H9 (cell line): ENCODE measurements at regions not wholly inside any gene's neighbourhood (a gene's known extent, or its start where the extent isn't known, plus 50 kb on each side); places are given as distances from the start of the nearest gene placed in this dataset.

ENCODE experiments used
- DNase-seq: peaks from one replicate; pipeline ENCODE4 v3.0.0-alpha.2; 2017
- H2AFZ ChIP-seq: one replicate; pipeline ENCODE4 v1.6.1; 2013; ENCODE audit warnings: mild to moderate bottlenecking, low read length, control low read depth, moderate library complexity
- H2AK5ac ChIP-seq: 2 replicates; pipeline ENCODE4 v1.6.1; 2013; ENCODE audit warnings: low read length, control low read depth, mixed read lengths; ENCODE audit not compliant: insufficient read length
- H2BK120ac ChIP-seq: one replicate; pipeline ENCODE4 v1.6.1; 2013; ENCODE audit warnings: low read depth, mild to moderate bottlenecking, low read length, control low read depth, inconsistent platforms; ENCODE audit not compliant: poor library complexity, severe bottlenecking
- H2BK12ac ChIP-seq: 2 replicates; pipeline ENCODE4 v1.6.1; 2013; ENCODE audit warnings: low read length, control low read depth, mixed read lengths, low read depth; ENCODE audit not compliant: insufficient read length
- H2BK15ac ChIP-seq: 2 replicates; pipeline ENCODE4 v1.6.1; 2013; ENCODE audit warnings: low read depth, low read length, control low read depth
- H2BK20ac ChIP-seq: one replicate; pipeline ENCODE4 v1.6.1; 2013; ENCODE audit warnings: low read depth, mild to moderate bottlenecking, low read length, control low read depth, inconsistent platforms; ENCODE audit not compliant: poor library complexity, severe bottlenecking
- H2BK5ac ChIP-seq: 2 replicates; pipeline ENCODE4 v1.6.1; 2013; ENCODE audit warnings: low read length, control low read depth, mixed read lengths; ENCODE audit not compliant: insufficient read length
- H3K14ac ChIP-seq: 2 replicates; pipeline ENCODE4 v1.6.1; 2013; ENCODE audit warnings: low read length, control low read depth; ENCODE audit not compliant: insufficient read depth
- H3K18ac ChIP-seq: 2 replicates; pipeline ENCODE4 v1.6.1; 2013; ENCODE audit warnings: low read depth, mild to moderate bottlenecking, mixed read lengths, low read length, control low read depth; ENCODE audit not compliant: insufficient read length
- H3K23ac ChIP-seq: 2 replicates; pipeline ENCODE4 v1.6.1; 2013; ENCODE audit warnings: low read length, control low read depth, mixed read lengths, low read depth; ENCODE audit not compliant: insufficient read length
- H3K23me2 ChIP-seq: 2 replicates; pipeline ENCODE4 v1.6.1; 2013; ENCODE audit warnings: low read depth, mild to moderate bottlenecking, mixed read lengths, low read length, control low read depth; ENCODE audit not compliant: insufficient read length, poor library complexity, severe bottlenecking
- H3K27ac ChIP-seq: 2 replicates; pipeline ENCODE4 v1.5.1; 2013; ENCODE audit warnings: low read length, control low read depth, mixed read lengths, low read depth; ENCODE audit not compliant: insufficient read length
- H3K27me3 ChIP-seq: 2 replicates; pipeline ENCODE4 v1.6.1; 2013; ENCODE audit warnings: low read length, control low read depth, inconsistent platforms; ENCODE audit not compliant: insufficient read depth
- H3K4ac ChIP-seq: 2 replicates; pipeline ENCODE4 v1.6.1; 2013; ENCODE audit warnings: low read depth, mild to moderate bottlenecking, control low read depth, inconsistent platforms, low read length, moderate library complexity
- H3K4me1 ChIP-seq: 2 replicates; pipeline ENCODE4 v1.6.1; 2013; ENCODE audit warnings: low read length, control low read depth, inconsistent platforms; ENCODE audit not compliant: insufficient read depth
- H3K4me2 ChIP-seq: 2 replicates; pipeline ENCODE4 v1.6.1; 2013; ENCODE audit warnings: low read length, control low read depth, mixed read lengths; ENCODE audit not compliant: insufficient read length, insufficient read depth
- H3K56ac ChIP-seq: 2 replicates; pipeline ENCODE4 v1.6.1; 2013; ENCODE audit warnings: low read depth, mild to moderate bottlenecking, mixed read lengths, low read length, control low read depth; ENCODE audit not compliant: insufficient read length
- H3K79me1 ChIP-seq: 2 replicates; pipeline ENCODE4 v1.6.1; 2013; ENCODE audit warnings: low read depth, mild to moderate bottlenecking, moderate library complexity, low read length, control low read depth, inconsistent platforms; ENCODE audit not compliant: insufficient read depth, poor library complexity, severe bottlenecking
- H3K79me2 ChIP-seq: 2 replicates; pipeline ENCODE4 v1.6.1; 2013; ENCODE audit warnings: low read length, control low read depth, inconsistent platforms; ENCODE audit not compliant: insufficient read depth
- H3K9ac ChIP-seq: 2 replicates; pipeline ENCODE4 v1.6.1; 2013; ENCODE audit warnings: low read length, control low read depth, mixed read lengths; ENCODE audit not compliant: insufficient read length; ENCODE audit errors: extremely low read depth
- H3K9me3 ChIP-seq: one replicate; pipeline ENCODE4 v1.6.1; 2013; ENCODE audit warnings: low read depth, low read length, inconsistent platforms; ENCODE audit not compliant: control insufficient read depth
- H3T11ph ChIP-seq: one replicate; pipeline ENCODE4 v1.6.1; 2013; ENCODE audit warnings: mild to moderate bottlenecking, low read length, control low read depth, inconsistent platforms
- H4K20me1 ChIP-seq: one replicate; pipeline ENCODE4 v1.6.1; 2013; ENCODE audit not compliant: control insufficient read depth, insufficient read length, insufficient read depth
- H4K5ac ChIP-seq: 2 replicates; pipeline ENCODE4 v1.6.1; 2013; ENCODE audit warnings: low read depth, mild to moderate bottlenecking, mixed read lengths, low read length, control low read depth; ENCODE audit not compliant: insufficient read length
- H4K8ac ChIP-seq: replicated peaks from 2 replicates; pipeline ENCODE4 v1.6.1; 2013; ENCODE audit warnings: low read length, control low read depth, mixed read lengths, low read depth; ENCODE audit not compliant: insufficient read length
- H4K91ac ChIP-seq: 2 replicates; pipeline ENCODE4 v1.6.1; 2013; ENCODE audit warnings: low read depth, mild to moderate bottlenecking, moderate library complexity, mixed read lengths, low read length, control low read depth; ENCODE audit not compliant: insufficient read length
- H3K27ac Mint-ChIP-seq, 3 experiments: 2 replicates in 2 of 3; 3 replicates in 1 of 3; pipeline ENCODE4 v1.8.0; 2020 to 2021; ENCODE audit warnings: mixed read lengths in 3 of 3, mild to moderate bottlenecking in 1 of 3, moderate library complexity in 1 of 3
- H3K27me3 Mint-ChIP-seq: 2 replicates; pipeline ENCODE4 v1.8.0; 2021; ENCODE audit warnings: low read depth, mild to moderate bottlenecking, moderate library complexity, mixed read lengths
- H3K36me3 Mint-ChIP-seq, 3 experiments: 2 replicates in 2 of 3; 3 replicates in 1 of 3; pipeline ENCODE4 v1.8.0; 2020 to 2021; ENCODE audit warnings: low read depth in 3 of 3, mixed read lengths in 3 of 3; ENCODE audit not compliant: insufficient read depth in 1 of 3
- H3K4me1 Mint-ChIP-seq, 2 experiments: 2 replicates each; pipeline ENCODE4 v1.8.0; 2020; ENCODE audit warnings: mixed read lengths in 2 of 2
- H3K4me3 Mint-ChIP-seq, 2 experiments: 2 replicates in 1 of 2; 3 replicates in 1 of 2; pipeline ENCODE4 v1.8.0; 2020 to 2021; ENCODE audit warnings: mild to moderate bottlenecking in 2 of 2, mixed read lengths in 2 of 2, moderate library complexity in 1 of 2
- H3K9me3 Mint-ChIP-seq, 2 experiments: 2 replicates in 1 of 2; 3 replicates in 1 of 2; pipeline ENCODE4 v1.8.0; 2020; ENCODE audit warnings: mild to moderate bottlenecking in 2 of 2, mixed read lengths in 2 of 2, moderate library complexity in 1 of 2
- WGBS: extraction: QIAGEN DNeasy Blood & Tissue Kit; methylation state at CpG from one replicate; pipeline ENCODE4 v1.1.7; 2013; ENCODE audit warnings: missing lambda C conversion rate, low lambda C conversion rate, mixed read lengths; ENCODE audit not compliant: insufficient read length; ENCODE audit errors: extremely low coverage; 5-methylcytosine and 5-hydroxymethylcytosine counted together
- TF ChIP-seq, protein P1 (sequence below): fragments of 200-600 bp; sonication (generic); conservative IDR thresholded peaks from 3 replicates; pipeline ENCODE4 v1.8.0; 2021; ENCODE audit warnings: antibody characterized with exemption, mild to moderate bottlenecking

DNA sequence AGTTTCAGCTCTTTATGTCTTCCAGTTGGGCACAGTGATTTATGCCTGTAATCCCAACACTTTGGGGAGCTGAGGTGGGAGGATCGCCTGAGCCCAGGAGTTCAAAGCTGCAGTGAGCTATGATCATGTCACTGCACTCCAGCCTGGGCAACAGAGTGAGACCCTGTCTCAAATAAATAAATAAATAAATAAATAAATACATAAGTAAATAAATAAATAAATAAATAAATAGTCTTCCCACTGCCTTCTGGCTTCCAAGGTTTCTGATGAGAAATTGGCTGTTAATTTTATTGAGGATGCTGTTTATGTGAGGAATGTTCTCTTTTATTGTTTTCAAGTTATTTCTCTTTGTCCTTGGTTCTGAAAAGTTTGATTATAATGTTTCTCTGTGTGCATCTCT, 1507.6 kb upstream of the GOT2 start:
- Histone ChIP-seq H3K4me1 (no peaks in the 10 kb centered on the region), H4K8ac (no peak overlapping the region), H3K9ac (no peak overlapping the region), H4K91ac (no peak overlapping the region), H2BK12ac (no peak overlapping the region), H2BK5ac (no peak overlapping the region), H3T11ph (no peak overlapping the region), H3K56ac (no peak overlapping the region), H3K9me3 (no peaks in the 10 kb centered on the region), H3K18ac (no peak overlapping the region), H2AK5ac (no peak overlapping the region), H3K27ac (no peak overlapping the region), H3K23ac (no peak overlapping the region), H3K14ac (no peak overlapping the region), H3K79me1 (no peaks in the 10 kb centered on the region), H3K4ac (no peak overlapping the region), H4K20me1 (no peaks in the 10 kb centered on the region), H3K23me2 (no peaks in the 10 kb centered on the region), H3K4me2 (no peak overlapping the region), H2BK20ac (no peak overlapping the region), H2AFZ (no peak overlapping the region), H3K27me3 (no peaks in the 10 kb centered on the region), H4K5ac (no peak overlapping the region), H3K79me2 (no peaks in the 10 kb centered on the region), H2BK15ac (no peak overlapping the region), H2BK120ac (no peak overlapping the region)
- TF ChIP-seq, protein P1, sequence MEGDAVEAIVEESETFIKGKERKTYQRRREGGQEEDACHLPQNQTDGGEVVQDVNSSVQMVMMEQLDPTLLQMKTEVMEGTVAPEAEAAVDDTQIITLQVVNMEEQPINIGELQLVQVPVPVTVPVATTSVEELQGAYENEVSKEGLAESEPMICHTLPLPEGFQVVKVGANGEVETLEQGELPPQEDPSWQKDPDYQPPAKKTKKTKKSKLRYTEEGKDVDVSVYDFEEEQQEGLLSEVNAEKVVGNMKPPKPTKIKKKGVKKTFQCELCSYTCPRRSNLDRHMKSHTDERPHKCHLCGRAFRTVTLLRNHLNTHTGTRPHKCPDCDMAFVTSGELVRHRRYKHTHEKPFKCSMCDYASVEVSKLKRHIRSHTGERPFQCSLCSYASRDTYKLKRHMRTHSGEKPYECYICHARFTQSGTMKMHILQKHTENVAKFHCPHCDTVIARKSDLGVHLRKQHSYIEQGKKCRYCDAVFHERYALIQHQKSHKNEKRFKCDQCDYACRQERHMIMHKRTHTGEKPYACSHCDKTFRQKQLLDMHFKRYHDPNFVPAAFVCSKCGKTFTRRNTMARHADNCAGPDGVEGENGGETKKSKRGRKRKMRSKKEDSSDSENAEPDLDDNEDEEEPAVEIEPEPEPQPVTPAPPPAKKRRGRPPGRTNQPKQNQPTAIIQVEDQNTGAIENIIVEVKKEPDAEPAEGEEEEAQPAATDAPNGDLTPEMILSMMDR, result no peak
- H3K4me3 Mint-ChIP-seq, result no peak overlapping the region
- H3K9me3 Mint-ChIP-seq, result no peaks in the 10 kb centered on the region
- no peak for DNase-seq
- no peak overlapping the region for H3K27ac Mint-ChIP-seq
- no CpG with 5 or more reads among the region's 1 CpG for WGBS
- no peaks in the 10 kb centered on the region for H3K4me1 Mint-ChIP-seq
- no peaks in the 10 kb centered on the region; the same call in 1 of the 2 replicates for H3K27me3 Mint-ChIP-seq
- no peaks in the 10 kb centered on the region; a peak in 1 of 7 replicates for H3K36me3 Mint-ChIP-seq
